ENCODE measurements at regions not wholly inside any gene's neighbourhood (a gene's known extent, or its start where the extent isn't known, plus 50 kb on each side); places are given as distances from the start of the nearest gene placed in this dataset.
A peak's percentile ranks its signal among the peaks of the same experiment; 100 is the strongest.

- TF ChIP-seq CTCF (IDR thresholded peaks at IDR 0.05) (peak in 3 of 4 experiments; percentile 35 to 55 (median 40)), POLR2A (IDR thresholded peaks at IDR 0.05) (no peak), POLR2AphosphoS5 (IDR thresholded peaks at IDR 0.05) (no peak)
Observed at GRCh38 chr4:43132010-43132582, 239.6 kb downstream of the GRXCR1 start.
